SK-N-MC (cell line): ENCODE measurements at regions not wholly inside any gene's neighbourhood (a gene's known extent, or its start where the extent isn't known, plus 50 kb on each side); places are given as distances from the start of the nearest gene placed in this dataset.

Source experiments
- EZH2 ChIP-seq: fragments of 200-600 bp; sonication (generic); IDR thresholded peaks from one replicate; pipeline ENCODE4 v1.6.1; 2017; ENCODE audit warnings: antibody characterized with exemption
- POLR2AphosphoS5 ChIP-seq: IDR thresholded peaks from 2 replicates; pipeline ENCODE4 v1.6.1; 2012; ENCODE audit warnings: mild to moderate bottlenecking, low read depth, low read length, borderline replicate concordance

DNA sequence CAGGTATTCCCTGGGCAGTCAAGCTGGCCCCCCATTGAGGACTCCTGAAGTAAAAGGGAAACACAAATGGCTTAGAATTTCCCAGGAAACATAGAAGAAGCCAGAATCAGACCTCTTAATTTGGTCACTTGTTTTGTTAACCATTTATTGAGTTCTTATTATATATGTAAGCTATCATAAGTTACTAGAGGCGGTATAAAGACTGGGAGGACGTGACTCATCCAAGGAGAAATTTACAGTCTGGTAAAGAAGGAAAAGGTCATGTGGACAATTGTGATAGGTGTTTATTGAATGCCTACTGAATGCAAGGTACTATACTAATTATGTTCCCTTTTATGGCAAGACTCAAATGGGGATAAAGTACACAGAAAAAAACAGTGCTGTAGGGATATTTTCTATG is 146.7 kb downstream of the DYRK2 start:
- TF ChIP-seq POLR2AphosphoS5 (no peak), EZH2 (no peak)
